Parathyroid adenoma (tissue), 2 donors: ENCODE measurements at regions not wholly inside any gene's neighbourhood (a gene's known extent, or its start where the extent isn't known, plus 50 kb on each side); places are given as distances from the start of the nearest gene placed in this dataset.

Source experiments
- H2AFZ ChIP-seq: fragments of 300-600 bp; sonication (generic); one replicate; pipeline ENCODE4 v1.7.0; 2017; ENCODE audit warnings: antibody characterized with exemption, mild to moderate bottlenecking
- H3K27ac ChIP-seq: fragments of 300-600 bp; sonication (generic); one replicate; pipeline ENCODE4 v1.7.0; 2017
- H3K27me3 ChIP-seq: fragments of 300-600 bp; sonication (generic); one replicate; pipeline ENCODE4 v1.7.0; 2017; ENCODE audit warnings: low read length; ENCODE audit not compliant: control insufficient read depth, insufficient read depth
- H3K36me3 ChIP-seq: fragments of 300-600 bp; sonication (generic); one replicate; pipeline ENCODE4 v1.7.0; 2017; ENCODE audit warnings: low read length; ENCODE audit not compliant: control insufficient read depth, insufficient read depth
- H3K4me1 ChIP-seq: fragments of 300-600 bp; sonication (generic); one replicate; pipeline ENCODE4 v1.7.0; 2017; ENCODE audit warnings: control low read depth
- H3K4me2 ChIP-seq: fragments of 300-600 bp; sonication (generic); one replicate; pipeline ENCODE4 v1.7.0; 2017; ENCODE audit warnings: low read length
- H3K4me3 ChIP-seq: fragments of 300-600 bp; sonication (generic); one replicate; pipeline ENCODE4 v1.7.0; 2017; ENCODE audit warnings: low read depth, low read length
- H3K79me2 ChIP-seq: fragments of 300-600 bp; sonication (generic); one replicate; pipeline ENCODE4 v1.7.0; 2017; ENCODE audit warnings: control low read depth
- H3K9ac ChIP-seq: fragments of 300-600 bp; sonication (generic); one replicate; pipeline ENCODE4 v1.7.0; 2017; ENCODE audit warnings: mild to moderate bottlenecking
- H3K9me3 ChIP-seq: fragments of 300-600 bp; sonication (generic); one replicate; pipeline ENCODE4 v1.7.0; 2017; ENCODE audit warnings: low read length; ENCODE audit not compliant: control insufficient read depth
- TF ChIP-seq, protein P1 (sequence below): fragments of 300-600 bp; sonication (generic); IDR thresholded peaks from one replicate; pipeline ENCODE4 v1.7.0; 2017; ENCODE audit warnings: antibody characterized with exemption, mild to moderate bottlenecking
- donor health status: primary hyperparathyroidism.

DNA sequence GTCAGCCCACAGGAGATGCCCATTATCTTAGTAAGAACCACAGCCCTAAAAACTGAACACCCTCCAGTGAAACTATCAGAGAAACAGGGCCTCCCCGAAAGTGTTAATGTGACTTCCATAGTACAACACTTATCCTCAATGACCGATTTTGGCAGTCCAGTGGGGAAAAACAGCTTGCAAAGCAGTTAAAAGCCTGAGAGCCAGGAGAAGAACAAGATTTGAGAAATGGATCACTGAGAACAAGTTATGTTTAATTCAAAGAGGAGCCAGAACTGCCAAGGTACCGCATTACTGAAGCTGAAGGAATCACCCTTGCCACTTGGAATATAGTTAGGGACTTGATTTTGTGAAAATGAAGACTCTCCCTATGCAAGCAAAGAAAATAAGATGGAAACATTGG lies 236.9 kb downstream of the QKI start:
- TF ChIP-seq, protein P1, sequence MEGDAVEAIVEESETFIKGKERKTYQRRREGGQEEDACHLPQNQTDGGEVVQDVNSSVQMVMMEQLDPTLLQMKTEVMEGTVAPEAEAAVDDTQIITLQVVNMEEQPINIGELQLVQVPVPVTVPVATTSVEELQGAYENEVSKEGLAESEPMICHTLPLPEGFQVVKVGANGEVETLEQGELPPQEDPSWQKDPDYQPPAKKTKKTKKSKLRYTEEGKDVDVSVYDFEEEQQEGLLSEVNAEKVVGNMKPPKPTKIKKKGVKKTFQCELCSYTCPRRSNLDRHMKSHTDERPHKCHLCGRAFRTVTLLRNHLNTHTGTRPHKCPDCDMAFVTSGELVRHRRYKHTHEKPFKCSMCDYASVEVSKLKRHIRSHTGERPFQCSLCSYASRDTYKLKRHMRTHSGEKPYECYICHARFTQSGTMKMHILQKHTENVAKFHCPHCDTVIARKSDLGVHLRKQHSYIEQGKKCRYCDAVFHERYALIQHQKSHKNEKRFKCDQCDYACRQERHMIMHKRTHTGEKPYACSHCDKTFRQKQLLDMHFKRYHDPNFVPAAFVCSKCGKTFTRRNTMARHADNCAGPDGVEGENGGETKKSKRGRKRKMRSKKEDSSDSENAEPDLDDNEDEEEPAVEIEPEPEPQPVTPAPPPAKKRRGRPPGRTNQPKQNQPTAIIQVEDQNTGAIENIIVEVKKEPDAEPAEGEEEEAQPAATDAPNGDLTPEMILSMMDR: no peak
- no peak overlapping the region for H3K27ac ChIP-seq
- H3K4me1 ChIP-seq: no peaks in the 10 kb centered on the region

GRCh38 chr6:163648868-163649267 lies 234.3 kb downstream of the QKI start:
- H3K9me3 ChIP-seq: no peaks in the 10 kb centered on the region
- H3K36me3 ChIP-seq: no peaks in the 10 kb centered on the region
- H2AFZ ChIP-seq: no peak overlapping the region
- H3K4me2 ChIP-seq: no peak overlapping the region
- TF ChIP-seq, protein P1: no peak
- H3K9ac ChIP-seq: no peak overlapping the region
- H3K27ac ChIP-seq: no peak overlapping the region
- H3K79me2 ChIP-seq: no peaks in the 10 kb centered on the region
- H3K27me3 ChIP-seq: no peaks in the 10 kb centered on the region
- H3K4me3 ChIP-seq: no peak overlapping the region
- H3K4me1 ChIP-seq: no peaks in the 10 kb centered on the region

More for the DNA sequence above, 236.9 kb downstream of the QKI start:
- H3K4me2 ChIP-seq: no peak overlapping the region
- no peak overlapping the region for H2AFZ ChIP-seq
- H3K9me3 ChIP-seq: no peaks in the 10 kb centered on the region
- H3K79me2 ChIP-seq: no peaks in the 10 kb centered on the region
- no peaks in the 10 kb centered on the region for H3K27me3 ChIP-seq
- H3K36me3 ChIP-seq: no peaks in the 10 kb centered on the region
- no peak overlapping the region for H3K9ac ChIP-seq
- H3K4me3 ChIP-seq: no peak overlapping the region

- no peak overlapping the region for H3K9ac ChIP-seq
- H3K4me1 ChIP-seq: no peaks in the 10 kb centered on the region
- H3K9me3 ChIP-seq: no peaks in the 10 kb centered on the region
- no peak overlapping the region for H3K27ac ChIP-seq
- H3K4me3 ChIP-seq: no peak overlapping the region
- no peaks in the 10 kb centered on the region for H3K36me3 ChIP-seq
- H3K27me3 ChIP-seq: no peaks in the 10 kb centered on the region
- H3K79me2 ChIP-seq: no peaks in the 10 kb centered on the region
- TF ChIP-seq, protein P1: no peak
- H3K4me2 ChIP-seq: no peak overlapping the region
- H2AFZ ChIP-seq: no peak overlapping the region
Observed at GRCh38 chr6:163647624-163648023, 233.1 kb downstream of the QKI start.

- Histone ChIP-seq H3K27me3 (no peaks in the 10 kb centered on the region), H3K4me1 (no peaks in the 10 kb centered on the region), H3K4me2 (no peak overlapping the region), H3K9ac (no peak overlapping the region), H3K27ac (no peak overlapping the region), H3K79me2 (no peaks in the 10 kb centered on the region), H3K36me3 (no peaks in the 10 kb centered on the region), H3K4me3 (no peak overlapping the region), H3K9me3 (no peaks in the 10 kb centered on the region), H2AFZ (no peak overlapping the region)
- TF ChIP-seq, protein P1: no peak
Observed at GRCh38 chr6:163646866-163647265, 232.3 kb downstream of the QKI start.

GRCh38 chr6:163646133-163646532 lies 231.6 kb downstream of the QKI start:
- no peak overlapping the region for H3K4me3 ChIP-seq
- no peak overlapping the region for H2AFZ ChIP-seq
- no peaks in the 10 kb centered on the region for H3K36me3 ChIP-seq
- H3K79me2 ChIP-seq: no peaks in the 10 kb centered on the region
- H3K27me3 ChIP-seq: no peaks in the 10 kb centered on the region
- TF ChIP-seq, protein P1: no peak
- H3K9me3 ChIP-seq: no peaks in the 10 kb centered on the region
- H3K27ac ChIP-seq: no peak overlapping the region
- no peak overlapping the region for H3K9ac ChIP-seq
- H3K4me1 ChIP-seq: no peaks in the 10 kb centered on the region
- H3K4me2 ChIP-seq: no peak overlapping the region
